SH-SY5Y (cell line): ENCODE measurements at regions not wholly inside any gene's neighbourhood (a gene's known extent, or its start where the extent isn't known, plus 50 kb on each side); places are given as distances from the start of the nearest gene placed in this dataset.

Experiments used
- GATA2 ChIP-seq: IDR thresholded peaks from 2 replicates; pipeline ENCODE4 v1.6.1; 2011; ENCODE audit warnings: mild to moderate bottlenecking, low read depth, low read length
- GATA3 ChIP-seq: IDR thresholded peaks from 2 replicates; pipeline ENCODE4 v1.6.1; 2011; ENCODE audit warnings: low read depth, mild to moderate bottlenecking, low read length, moderate library complexity

- TF ChIP-seq GATA2 (no peak), GATA3 (no peak)
These were observed 761.6 kb upstream of the RBFOX1 start for GRCh38 chr16:6571044-6571443.
